ENCODE measurements at regions not wholly inside any gene's neighbourhood (a gene's known extent, or its start where the extent isn't known, plus 50 kb on each side); places are given as distances from the start of the nearest gene placed in this dataset.

DNA sequence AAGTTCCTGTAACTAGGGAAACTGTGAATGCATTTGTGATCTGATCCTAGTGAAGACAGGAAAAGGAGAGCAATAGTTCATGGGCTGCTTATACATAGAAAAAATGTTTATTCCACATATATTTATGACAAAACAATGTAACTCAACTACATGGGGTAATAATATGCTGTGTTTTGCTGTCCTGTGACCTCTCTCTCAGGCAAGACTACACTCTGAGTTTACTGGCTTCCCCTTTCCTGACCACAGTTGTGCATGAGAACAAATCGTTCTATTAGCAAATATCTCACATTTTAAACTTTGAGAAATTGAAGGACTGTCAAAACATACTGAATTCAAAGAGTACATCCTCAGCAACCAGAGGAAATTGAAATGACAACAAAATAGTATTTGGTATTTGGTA lies 161.9 kb upstream of the TRPC6 start:
- no peak for DNase-seq (ENCODE audit: low read depth)
- H3K4me3 ChIP-seq (ENCODE audit: low read length), result no peak overlapping the region
- TF ChIP-seq, protein P1, sequence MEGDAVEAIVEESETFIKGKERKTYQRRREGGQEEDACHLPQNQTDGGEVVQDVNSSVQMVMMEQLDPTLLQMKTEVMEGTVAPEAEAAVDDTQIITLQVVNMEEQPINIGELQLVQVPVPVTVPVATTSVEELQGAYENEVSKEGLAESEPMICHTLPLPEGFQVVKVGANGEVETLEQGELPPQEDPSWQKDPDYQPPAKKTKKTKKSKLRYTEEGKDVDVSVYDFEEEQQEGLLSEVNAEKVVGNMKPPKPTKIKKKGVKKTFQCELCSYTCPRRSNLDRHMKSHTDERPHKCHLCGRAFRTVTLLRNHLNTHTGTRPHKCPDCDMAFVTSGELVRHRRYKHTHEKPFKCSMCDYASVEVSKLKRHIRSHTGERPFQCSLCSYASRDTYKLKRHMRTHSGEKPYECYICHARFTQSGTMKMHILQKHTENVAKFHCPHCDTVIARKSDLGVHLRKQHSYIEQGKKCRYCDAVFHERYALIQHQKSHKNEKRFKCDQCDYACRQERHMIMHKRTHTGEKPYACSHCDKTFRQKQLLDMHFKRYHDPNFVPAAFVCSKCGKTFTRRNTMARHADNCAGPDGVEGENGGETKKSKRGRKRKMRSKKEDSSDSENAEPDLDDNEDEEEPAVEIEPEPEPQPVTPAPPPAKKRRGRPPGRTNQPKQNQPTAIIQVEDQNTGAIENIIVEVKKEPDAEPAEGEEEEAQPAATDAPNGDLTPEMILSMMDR (IDR thresholded peaks at IDR 0.05; ENCODE audit: insufficient read depth, low read depth, low read length, missing control alignments), result no peak

DNA sequence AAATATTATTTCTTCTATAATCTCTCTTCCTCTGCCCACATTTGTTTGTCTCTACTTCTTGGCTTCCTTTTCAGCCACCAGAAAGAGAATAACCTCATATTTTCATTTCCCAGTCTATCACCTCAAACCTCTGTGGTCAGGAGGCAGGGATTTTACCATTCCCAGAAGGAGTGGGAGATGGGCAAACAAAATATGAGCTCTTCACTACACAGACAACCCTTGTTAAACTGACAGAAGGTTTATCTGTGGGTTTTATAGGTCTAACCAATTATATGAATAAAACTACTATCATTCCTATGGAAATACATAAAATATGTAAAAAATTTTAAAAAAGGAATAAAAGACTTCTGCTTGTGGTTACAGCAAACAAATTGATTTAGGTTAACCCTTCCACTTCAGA lies 160.0 kb upstream of the TRPC6 start:
- TF ChIP-seq, protein P1 (IDR thresholded peaks at IDR 0.05; ENCODE audit: insufficient read depth, low read depth, low read length, missing control alignments), result no peak
- DNase-seq (ENCODE audit: low read depth), result no peak
- no peak overlapping the region for H3K4me3 ChIP-seq (ENCODE audit: low read length)

DNA sequence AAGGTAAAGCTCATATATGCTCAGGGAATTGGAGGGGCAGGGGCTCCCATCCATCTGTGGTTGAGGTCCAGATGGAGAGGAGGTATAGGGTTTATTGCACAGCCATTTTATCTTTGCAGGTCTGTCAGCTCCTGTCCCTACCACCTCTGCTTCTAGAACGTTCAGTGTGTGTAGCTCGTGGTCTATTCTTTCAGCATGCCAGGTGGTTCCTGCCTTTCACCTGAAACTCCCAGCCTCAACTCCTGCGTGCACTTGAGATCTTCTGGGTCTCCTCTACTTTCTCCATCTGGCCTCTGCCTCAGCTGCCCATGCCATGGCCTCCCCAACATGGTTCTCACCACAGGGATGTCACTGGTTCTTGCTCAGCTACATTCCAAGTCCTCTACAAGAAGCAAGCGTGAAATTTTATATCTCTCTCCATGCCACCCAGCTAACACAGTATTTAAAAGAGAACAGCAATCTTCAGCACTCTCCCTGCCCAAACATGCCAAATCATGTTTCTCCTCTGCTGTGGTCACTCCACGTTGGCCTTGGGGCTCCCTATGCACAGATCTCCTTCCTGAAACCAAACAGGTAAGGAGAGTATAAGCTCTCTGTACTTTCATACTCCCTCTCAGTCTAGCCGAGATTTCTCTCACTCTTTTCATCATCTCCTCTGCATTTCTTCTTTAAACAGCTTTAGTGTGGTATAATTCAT lies 157.8 kb upstream of the TRPC6 start:
- TF ChIP-seq, protein P1 (IDR thresholded peaks at IDR 0.05; ENCODE audit: insufficient read depth, low read depth, low read length, missing control alignments), result no peak
- H3K4me3 ChIP-seq (ENCODE audit: low read length), result no peak overlapping the region
- DNase-seq (ENCODE audit: low read depth), result peak; percentile 85

DNA sequence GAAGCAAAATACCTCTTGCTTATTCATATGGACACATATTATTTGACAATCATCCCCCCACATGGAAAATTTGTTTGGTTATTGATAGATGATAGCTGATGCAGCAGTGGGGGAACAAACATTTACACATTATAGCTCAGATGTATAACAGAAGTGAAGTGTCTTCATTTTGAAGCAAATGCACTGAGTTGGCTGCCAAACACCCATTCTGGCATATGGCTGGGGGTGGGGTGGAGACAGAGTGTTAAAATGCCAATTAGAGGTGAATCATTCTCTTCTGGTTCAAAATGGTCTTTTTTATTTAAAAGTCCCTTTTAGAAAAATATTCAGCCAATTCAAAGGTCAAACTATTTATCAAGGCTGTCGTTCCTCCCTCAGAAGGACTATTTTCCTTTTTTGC lies 157.3 kb upstream of the TRPC6 start:
- DNase-seq (ENCODE audit: low read depth), result no peak
- TF ChIP-seq, protein P1 (IDR thresholded peaks at IDR 0.05; ENCODE audit: insufficient read depth, low read depth, low read length, missing control alignments), result no peak
- H3K4me3 ChIP-seq (ENCODE audit: low read length), result no peak overlapping the region

DNA sequence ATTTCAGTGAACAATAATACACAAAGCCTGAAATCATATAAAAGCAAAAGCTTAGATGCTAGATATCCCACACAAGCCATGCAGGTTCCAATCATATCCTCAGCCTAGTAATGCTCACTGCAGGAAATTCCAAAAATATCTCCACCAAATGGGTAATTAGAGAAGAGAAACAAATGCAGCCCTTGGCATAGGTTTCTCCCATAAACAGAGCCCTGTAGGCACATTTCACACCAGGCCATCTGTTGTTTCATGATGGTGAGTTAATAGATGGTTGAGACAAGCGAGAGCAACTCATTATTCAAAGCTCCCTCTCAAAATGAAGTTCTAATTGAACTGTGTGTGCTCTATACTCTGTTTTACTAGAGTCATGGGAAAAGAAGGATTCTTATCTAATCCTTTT lies 154.6 kb upstream of the TRPC6 start:
- TF ChIP-seq, protein P1 (IDR thresholded peaks at IDR 0.05; ENCODE audit: insufficient read depth, low read depth, low read length, missing control alignments), result no peak
- no peak overlapping the region for H3K4me3 ChIP-seq (ENCODE audit: low read length)
- DNase-seq (ENCODE audit: low read depth), result no peak

DNA sequence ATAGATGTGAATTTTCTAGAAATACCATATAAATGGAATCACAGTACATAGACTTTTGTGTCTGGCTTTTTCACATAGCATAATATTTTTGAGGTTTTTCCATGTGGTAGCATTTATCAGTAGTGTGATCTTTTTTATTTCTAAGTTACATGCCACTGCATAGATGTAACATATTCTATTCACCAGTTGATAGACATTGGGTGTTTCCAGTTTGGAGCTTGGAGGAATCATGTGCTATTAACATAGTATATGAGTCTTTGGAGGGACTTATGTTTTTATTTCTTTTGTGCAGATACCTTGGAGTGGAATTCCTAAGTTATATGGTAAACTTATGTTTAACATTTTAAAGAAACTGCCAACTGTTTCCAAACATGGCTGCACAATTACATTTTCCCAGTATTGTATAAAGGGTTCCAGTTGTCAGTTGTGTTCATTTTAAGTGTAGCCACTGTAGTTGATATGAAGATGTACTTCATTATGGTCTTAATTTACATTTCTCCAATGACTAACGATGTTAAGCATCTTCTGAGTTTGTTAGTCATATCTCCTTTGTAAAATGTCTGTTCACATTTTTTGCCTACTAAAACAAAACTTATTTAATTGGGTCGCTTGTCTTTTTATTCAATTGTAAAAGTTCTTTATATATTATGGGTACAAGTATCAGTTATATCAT lies 145.7 kb upstream of the TRPC6 start:
- no peak overlapping the region for H3K4me3 ChIP-seq (ENCODE audit: low read length)
- no peak for DNase-seq (ENCODE audit: low read depth)
- TF ChIP-seq, protein P1 (IDR thresholded peaks at IDR 0.05; ENCODE audit: insufficient read depth, low read depth, low read length, missing control alignments), result no peak

DNA sequence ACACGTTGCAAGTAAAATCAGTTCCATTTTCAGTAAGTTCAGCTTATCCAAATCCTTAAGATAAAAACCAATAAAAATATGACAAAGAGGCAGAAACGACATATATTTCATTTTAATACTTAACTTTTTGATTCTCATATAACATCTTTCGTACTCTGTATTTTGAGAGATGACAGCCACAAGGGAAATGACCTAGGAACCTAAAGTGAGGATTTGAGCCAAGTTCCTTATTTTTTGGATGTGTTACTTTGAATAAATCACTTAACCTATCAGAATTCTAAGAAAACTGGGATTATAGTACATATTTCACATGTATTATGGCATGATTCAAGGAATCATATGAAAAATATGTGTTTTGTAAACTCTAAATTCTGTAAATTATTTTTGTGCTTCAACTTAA lies 143.6 kb upstream of the TRPC6 start:
- no peak overlapping the region for H3K4me3 ChIP-seq (ENCODE audit: low read length)
- DNase-seq (ENCODE audit: low read depth), result no peak
- TF ChIP-seq, protein P1 (IDR thresholded peaks at IDR 0.05; ENCODE audit: insufficient read depth, low read depth, low read length, missing control alignments), result no peak
